NCI-H460 (cell line): ENCODE measurements at regions not wholly inside any gene's neighbourhood (a gene's known extent, or its start where the extent isn't known, plus 50 kb on each side); places are given as distances from the start of the nearest gene placed in this dataset.

Source experiments
- DNase-seq: peaks from one replicate; pipeline ENCODE4 v3.0.0-alpha.2; 2016; ENCODE audit warnings: low read depth; ENCODE audit errors: extremely low read depth

GRCh38 chr16:85251225-85251760 lies 139.0 kb upstream of the CIBAR2 start:
- DNase-seq = no peak

GRCh38 chr16:85252014-85252413 lies 139.7 kb upstream of the CIBAR2 start:
- no peak for DNase-seq

GRCh38 chr16:85252461-85252860 lies 140.2 kb upstream of the CIBAR2 start:
- no peak for DNase-seq

GRCh38 chr16:85253084-85253941 lies 141.0 kb upstream of the CIBAR2 start:
- peak; percentile 20 for DNase-seq

- no peak for DNase-seq
Measured at GRCh38 chr16:85254051-85254450, 141.8 kb upstream of the CIBAR2 start.

- DNase-seq = no peak
Measured at GRCh38 chr16:85254921-85255320, 142.6 kb upstream of the CIBAR2 start.

GRCh38 chr16:85255777-85256176 lies 143.5 kb upstream of the CIBAR2 start:
- DNase-seq = no peak

GRCh38 chr16:85256190-85256739 lies 144.0 kb upstream of the CIBAR2 start:
- no peak for DNase-seq

- DNase-seq = no peak
Measured at GRCh38 chr16:85257483-85257882, 145.2 kb upstream of the CIBAR2 start.

GRCh38 chr16:85258166-85258565 lies 145.9 kb upstream of the CIBAR2 start:
- DNase-seq = no peak

- DNase-seq = no peak
Measured at GRCh38 chr16:85258629-85259028, 146.4 kb upstream of the CIBAR2 start.

GRCh38 chr16:85259115-85259831 lies 147.0 kb upstream of the CIBAR2 start:
- no peak for DNase-seq

GRCh38 chr16:85259832-85260167 lies 147.5 kb upstream of the CIBAR2 start:
- no peak for DNase-seq

GRCh38 chr16:85261204-85261603 lies 148.9 kb upstream of the CIBAR2 start:
- DNase-seq = no peak

GRCh38 chr16:85261657-85262557 lies 149.6 kb upstream of the CIBAR2 start:
- DNase-seq = no peak

- no peak for DNase-seq
Measured at GRCh38 chr16:85262558-85263238, 150.4 kb upstream of the CIBAR2 start.

GRCh38 chr16:85263239-85263585 lies 150.9 kb upstream of the CIBAR2 start:
- no peak for DNase-seq

- DNase-seq = no peak
Measured at GRCh38 chr16:85264752-85265151, 152.5 kb upstream of the CIBAR2 start.

GRCh38 chr16:85265161-85265784 lies 153.0 kb upstream of the CIBAR2 start:
- DNase-seq = no peak

- DNase-seq = no peak
Measured at GRCh38 chr16:85265810-85266209, 153.5 kb upstream of the CIBAR2 start.
